Neutrophil (primary cell): ENCODE measurements at regions not wholly inside any gene's neighbourhood (a gene's known extent, or its start where the extent isn't known, plus 50 kb on each side); places are given as distances from the start of the nearest gene placed in this dataset.
"Not testable (repeated sequence)": the region's sequence is repeated elsewhere in the genome, so short reads cannot be mapped to it uniquely, and the experiment has no call there.

Source experiments
- H3K27ac ChIP-seq: fragments of 200-600 bp; sonication (generic); 2 replicates; pipeline ENCODE4 v1.5.1; 2016; ENCODE audit warnings: mild to moderate bottlenecking, moderate library complexity
- H3K27me3 ChIP-seq: fragments of 200-600 bp; sonication (generic); 2 replicates; pipeline ENCODE4 v1.6.0; 2016; ENCODE audit warnings: mild to moderate bottlenecking
- H3K36me3 ChIP-seq: fragments of 200-600 bp; sonication (generic); 2 replicates; pipeline ENCODE4 v1.5.1; 2017
- H3K4me1 ChIP-seq, 2 experiments: fragments of 200-600 bp in 1 of 2; sonication (generic) in 1 of 2; 1 replicate in 1 of 2; 2 replicates in 1 of 2; pipeline versions ENCODE4 v1.5.1 to v1.6.1; 2013 to 2016; ENCODE audit warnings: low read depth in 1 of 2, low read length in 1 of 2, mild to moderate bottlenecking in 1 of 2, moderate library complexity in 1 of 2; ENCODE audit not compliant: control insufficient read depth in 1 of 2, insufficient read depth in 1 of 2
- H3K4me3 ChIP-seq, 2 experiments: fragments of 200-600 bp in 1 of 2; sonication (generic) in 1 of 2; 1 replicate in 1 of 2; 2 replicates in 1 of 2; pipeline ENCODE4 v1.5.1; 2013 to 2016; ENCODE audit warnings: low read depth in 1 of 2, low read length in 1 of 2, mild to moderate bottlenecking in 1 of 2, moderate library complexity in 1 of 2
- H3K9me3 ChIP-seq: fragments of 200-600 bp; sonication (generic); 2 replicates; pipeline ENCODE4 v1.5.1; 2016
- TF ChIP-seq, protein P1 (sequence below): fragments of 200-600 bp; sonication (generic); IDR thresholded peaks from 2 replicates; pipeline ENCODE4 v1.5.1; 2016; ENCODE audit warnings: antibody characterized with exemption

DNA sequence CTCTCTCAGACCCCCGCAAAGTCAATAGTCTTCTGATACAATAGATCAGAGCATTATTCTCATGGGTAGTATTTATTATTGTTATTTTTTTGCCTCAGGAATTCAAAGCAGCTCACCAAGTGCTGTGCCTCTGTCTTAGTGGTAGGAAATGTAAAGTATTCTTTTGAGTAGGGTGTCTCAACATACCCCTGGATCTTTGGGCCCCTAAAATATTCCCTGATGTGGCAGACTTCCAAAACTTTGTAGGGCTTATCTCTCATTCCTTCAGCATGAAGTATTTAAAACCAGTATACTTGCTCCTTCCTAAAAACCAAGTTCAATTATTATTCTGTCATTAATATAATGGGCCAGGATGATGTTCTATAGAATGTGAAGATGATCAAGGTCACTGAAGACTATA lies 115.3 kb upstream of the ZNF827 start:
- H3K9me3 ChIP-seq, result peaks cover 2% of the 10 kb centered on the region
- TF ChIP-seq, protein P1, sequence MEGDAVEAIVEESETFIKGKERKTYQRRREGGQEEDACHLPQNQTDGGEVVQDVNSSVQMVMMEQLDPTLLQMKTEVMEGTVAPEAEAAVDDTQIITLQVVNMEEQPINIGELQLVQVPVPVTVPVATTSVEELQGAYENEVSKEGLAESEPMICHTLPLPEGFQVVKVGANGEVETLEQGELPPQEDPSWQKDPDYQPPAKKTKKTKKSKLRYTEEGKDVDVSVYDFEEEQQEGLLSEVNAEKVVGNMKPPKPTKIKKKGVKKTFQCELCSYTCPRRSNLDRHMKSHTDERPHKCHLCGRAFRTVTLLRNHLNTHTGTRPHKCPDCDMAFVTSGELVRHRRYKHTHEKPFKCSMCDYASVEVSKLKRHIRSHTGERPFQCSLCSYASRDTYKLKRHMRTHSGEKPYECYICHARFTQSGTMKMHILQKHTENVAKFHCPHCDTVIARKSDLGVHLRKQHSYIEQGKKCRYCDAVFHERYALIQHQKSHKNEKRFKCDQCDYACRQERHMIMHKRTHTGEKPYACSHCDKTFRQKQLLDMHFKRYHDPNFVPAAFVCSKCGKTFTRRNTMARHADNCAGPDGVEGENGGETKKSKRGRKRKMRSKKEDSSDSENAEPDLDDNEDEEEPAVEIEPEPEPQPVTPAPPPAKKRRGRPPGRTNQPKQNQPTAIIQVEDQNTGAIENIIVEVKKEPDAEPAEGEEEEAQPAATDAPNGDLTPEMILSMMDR, result no peak

DNA sequence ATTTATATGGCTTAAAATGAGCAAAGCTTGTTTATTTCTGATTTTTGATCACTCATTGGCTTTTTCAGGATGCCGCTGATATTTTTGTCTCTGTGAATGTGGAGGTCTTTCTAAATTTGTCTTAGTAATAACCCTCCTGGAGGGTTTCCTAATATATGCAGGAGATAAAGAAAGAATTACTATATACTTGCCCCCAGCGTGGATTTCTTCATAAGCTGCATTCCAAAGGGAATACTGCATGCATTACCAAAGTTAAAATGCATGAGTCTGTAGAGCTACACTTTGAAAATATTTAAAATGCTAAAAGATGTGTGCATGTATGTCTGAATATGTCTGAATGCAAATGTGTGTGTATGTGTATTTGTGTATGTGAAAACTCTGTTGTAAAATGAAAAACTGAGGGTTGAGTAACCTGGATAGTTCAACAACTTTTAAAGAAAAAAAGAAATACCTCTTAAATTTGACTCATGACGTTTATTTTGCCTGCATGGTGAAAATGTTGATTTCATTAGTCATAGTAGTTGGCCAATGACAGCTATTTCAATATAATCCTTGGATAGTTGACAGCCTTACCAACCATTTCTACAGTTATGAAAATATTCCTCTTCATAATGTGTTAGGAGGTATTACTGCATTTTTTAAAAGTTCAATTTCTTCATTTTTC lies 113.2 kb upstream of the ZNF827 start:
- no peak overlapping the region for H3K4me3 ChIP-seq
- peaks cover 4% of the 10 kb centered on the region for H3K9me3 ChIP-seq
- no peaks in the 10 kb centered on the region for H3K36me3 ChIP-seq
- H3K4me1 ChIP-seq, result no peaks in the 10 kb centered on the region
- peaks cover 6% of the 10 kb centered on the region for H3K27me3 ChIP-seq
- H3K27ac ChIP-seq, result no peak overlapping the region
- TF ChIP-seq, protein P1, result no peak

More for the DNA sequence above, 115.3 kb upstream of the ZNF827 start:
- peaks cover 11% of the 10 kb centered on the region for H3K27me3 ChIP-seq
- peaks cover 0 to under 1% of the 10 kb centered on the region in 2 experiments for H3K4me1 ChIP-seq
- no peak overlapping the region for H3K27ac ChIP-seq
- H3K36me3 ChIP-seq, result no peaks in the 10 kb centered on the region
- no peak overlapping the region for H3K4me3 ChIP-seq

- TF ChIP-seq, protein P1, result no peak
- Histone ChIP-seq H3K27me3 (peaks cover under 1% of the 10 kb centered on the region), H3K4me3 (no peak overlapping the region), H3K27ac (no peak overlapping the region), H3K9me3 (peaks cover 4% of the 10 kb centered on the region), H3K36me3 (no peaks in the 10 kb centered on the region), H3K4me1 (no peaks in the 10 kb centered on the region)
Observed at GRCh38 chr4:146051223-146051622, 112.6 kb upstream of the ZNF827 start.

DNA sequence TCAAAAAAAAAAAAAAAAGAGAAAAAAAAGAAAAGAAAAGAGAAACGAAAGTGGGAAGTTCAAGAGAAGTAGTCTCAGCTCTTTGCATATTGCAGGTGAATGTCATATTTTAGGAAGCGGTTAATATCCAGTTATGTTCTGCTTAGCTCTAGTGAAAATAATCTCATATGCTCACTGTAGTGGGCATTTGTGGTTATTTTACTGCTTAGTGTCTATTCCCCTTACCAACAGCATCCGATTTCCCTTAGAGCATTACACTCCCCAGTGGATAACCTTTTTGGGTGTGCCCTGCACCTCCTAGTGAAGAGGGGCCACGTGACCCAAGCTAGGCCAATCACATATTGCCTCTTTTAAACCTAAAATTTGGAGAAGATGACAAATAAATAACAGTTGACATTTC lies 111.2 kb upstream of the ZNF827 start:
- no peak overlapping the region for H3K4me3 ChIP-seq
- TF ChIP-seq, protein P1, result no peak
- H3K36me3 ChIP-seq, result no peaks in the 10 kb centered on the region
- H3K27me3 ChIP-seq, result no peaks in the 10 kb centered on the region
- H3K4me1 ChIP-seq, result no peaks in the 10 kb centered on the region
- no peak overlapping the region for H3K27ac ChIP-seq
- H3K9me3 ChIP-seq, result peaks cover 4% of the 10 kb centered on the region

GRCh38 chr4:146047768-146048167 lies 109.1 kb upstream of the ZNF827 start:
- not testable (repeated sequence) for H3K4me3 ChIP-seq, H3K36me3 ChIP-seq, H3K27me3 ChIP-seq, H3K4me1 ChIP-seq, H3K27ac ChIP-seq, H3K9me3 ChIP-seq

DNA sequence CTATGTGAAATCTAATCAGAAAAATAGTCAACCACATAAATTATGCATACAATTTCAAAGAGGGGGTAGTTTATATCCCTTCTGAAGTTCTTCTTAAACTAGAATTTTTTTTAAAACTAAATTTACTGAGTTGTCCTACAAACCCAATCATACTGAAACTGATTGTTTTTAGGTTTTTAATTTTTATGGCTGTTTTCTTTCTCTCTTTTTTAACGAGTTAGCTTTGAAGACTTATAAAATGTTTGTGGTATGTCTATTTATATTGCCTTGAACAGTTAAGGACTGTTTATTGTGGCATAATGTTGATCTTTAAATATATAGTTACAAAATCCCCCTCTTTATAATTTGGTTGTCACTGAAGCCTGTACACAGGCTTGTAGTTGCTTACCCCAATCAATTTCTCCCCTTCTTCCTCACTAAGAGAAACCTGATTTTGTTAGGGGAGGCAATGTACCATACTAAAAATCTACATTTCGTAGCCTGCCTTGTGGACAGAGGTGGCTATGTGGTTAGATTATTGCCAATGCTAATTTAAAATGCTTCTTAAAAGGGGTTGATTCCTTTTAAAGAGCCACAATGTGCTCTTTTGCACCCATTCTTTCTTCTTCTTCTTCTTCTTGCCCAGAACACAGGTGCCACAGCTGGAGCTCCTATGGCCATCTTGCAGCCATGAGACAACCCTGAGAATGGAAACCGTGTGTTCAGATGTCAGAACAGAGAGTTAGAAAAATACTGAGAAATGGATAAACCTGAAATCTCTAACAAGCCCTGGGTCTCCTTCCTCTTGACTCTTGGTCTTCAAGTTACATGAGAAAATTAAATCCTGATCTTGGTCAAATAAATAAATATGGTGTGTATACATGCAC lies 102.7 kb upstream of the ZNF827 start:
- H3K4me1 ChIP-seq, result no peaks in the 10 kb centered on the region
- no peaks in the 10 kb centered on the region for H3K9me3 ChIP-seq
- no peak overlapping the region for H3K27ac ChIP-seq
- H3K36me3 ChIP-seq, result no peaks in the 10 kb centered on the region
- H3K4me3 ChIP-seq, result no peak overlapping the region
- H3K27me3 ChIP-seq, result no peaks in the 10 kb centered on the region
- TF ChIP-seq, protein P1, result no peak
